ENCODE measurements at regions not wholly inside any gene's neighbourhood (a gene's known extent, or its start where the extent isn't known, plus 50 kb on each side); places are given as distances from the start of the nearest gene placed in this dataset.
A peak's percentile ranks its signal among the peaks of the same experiment; 100 is the strongest.

GRCh38 chr5:124645396-124645795, 101.0 kb downstream of the ZNF608 start:
- TF ChIP-seq EZH2 (IDR thresholded peaks at IDR 0.05; ENCODE audit: insufficient read depth, poor library complexity, severe bottlenecking) (no peak), EZH2phosphoT487 (IDR thresholded peaks at IDR 0.05; ENCODE audit: insufficient read depth, low read depth) (no peak)
- Histone ChIP-seq H2AFZ (no peak overlapping the region), H3K9me2 (ENCODE audit: insufficient read depth) (no peaks in the 10 kb centered on the region), H3K27ac (no peak overlapping the region), H3K4me3 (no peak overlapping the region), H3K36me3 (ENCODE audit: low read depth) (no peaks in the 10 kb centered on the region), H4K20me1 (ENCODE audit: insufficient read depth) (no peaks in the 10 kb centered on the region), H3K9ac (no peak overlapping the region), H3K9me3 (ENCODE audit: low read depth) (no peaks in the 10 kb centered on the region), H3K79me2 (ENCODE audit: insufficient read depth) (no peaks in the 10 kb centered on the region), H3K27me3 (replicated peaks; ENCODE audit: insufficient read depth) (no peaks in the 10 kb centered on the region), H3K4me2 (ENCODE audit: unreplicated experiment) (no peak overlapping the region), H3K4me1 (ENCODE audit: insufficient read depth) (peaks cover 16% of the 10 kb centered on the region), H3F3A (ENCODE audit: insufficient read depth) (peaks cover 16% of the 10 kb centered on the region)
- WGBS, 2 experiments (ENCODE audit: low coverage in 1 of 2, low lambda C conversion rate in 2 of 2, missing lambda C conversion rate in 2 of 2), result 93 to 100% methylated on average over 2 to 3 of the region's 3 CpGs
- in situ Hi-C loops (cut with MboI), result no loop called here
- DNase-seq, result no peak

GRCh38 chr5:124644582-124644981, 101.9 kb downstream of the ZNF608 start:
- WGBS, 2 experiments (ENCODE audit: low coverage in 1 of 2, low lambda C conversion rate in 2 of 2, missing lambda C conversion rate in 2 of 2), result 83 to 85% methylated on average over 1 of the region's 1 CpG
- in situ Hi-C loops (cut with MboI), result no loop called here

GRCh38 chr5:124644138-124644537, 102.3 kb downstream of the ZNF608 start:
- H3K9me3 ChIP-seq (ENCODE audit: low read depth), result no peaks in the 10 kb centered on the region
- no peaks in the 10 kb centered on the region for H3K9me2 ChIP-seq (ENCODE audit: insufficient read depth)
- H3K36me3 ChIP-seq (ENCODE audit: low read depth), result no peaks in the 10 kb centered on the region
- H3K27ac ChIP-seq, result no peak overlapping the region
- H3K9ac ChIP-seq, result no peak overlapping the region
- H2AFZ ChIP-seq, result no peak overlapping the region
- WGBS, 2 experiments (ENCODE audit: low coverage in 1 of 2, low lambda C conversion rate in 2 of 2, missing lambda C conversion rate in 2 of 2), result 82 to 86% methylated on average over 9 of the region's 9 CpGs
- no peaks in the 10 kb centered on the region for H3K27me3 ChIP-seq (replicated peaks; ENCODE audit: insufficient read depth)
- H3F3A ChIP-seq (ENCODE audit: insufficient read depth), result 0 out of 2 replicates have a peak, but pooled peaks cover 4% of the 10 kb centered on the region
- no peaks in the 10 kb centered on the region for H4K20me1 ChIP-seq (ENCODE audit: insufficient read depth)
- H3K4me1 ChIP-seq (ENCODE audit: insufficient read depth), result peaks cover 4% of the 10 kb centered on the region
- in situ Hi-C loops (cut with MboI), result no loop called here
- no peak overlapping the region for H3K4me2 ChIP-seq (ENCODE audit: unreplicated experiment)
- no peak for TF ChIP-seq EZH2phosphoT487 (IDR thresholded peaks at IDR 0.05; ENCODE audit: insufficient read depth, low read depth)
- no peak for TF ChIP-seq EZH2 (IDR thresholded peaks at IDR 0.05; ENCODE audit: insufficient read depth, poor library complexity, severe bottlenecking)
- peak; percentile 48 for DNase-seq
- no peak overlapping the region for H3K4me3 ChIP-seq
- H3K79me2 ChIP-seq (ENCODE audit: insufficient read depth), result no peaks in the 10 kb centered on the region

More at GRCh38 chr5:124644582-124644981, 101.9 kb downstream of the ZNF608 start:
- peaks cover 8% of the 10 kb centered on the region; the same call in 1 of the 2 replicates for H3F3A ChIP-seq (ENCODE audit: insufficient read depth)
- H3K36me3 ChIP-seq (ENCODE audit: low read depth), result no peaks in the 10 kb centered on the region
- TF ChIP-seq EZH2 (IDR thresholded peaks at IDR 0.05; ENCODE audit: insufficient read depth, poor library complexity, severe bottlenecking) (no peak), EZH2phosphoT487 (IDR thresholded peaks at IDR 0.05; ENCODE audit: insufficient read depth, low read depth) (no peak)
- no peaks in the 10 kb centered on the region for H3K9me2 ChIP-seq (ENCODE audit: insufficient read depth)
- H3K9ac ChIP-seq, result no peak overlapping the region
- no peaks in the 10 kb centered on the region for H4K20me1 ChIP-seq (ENCODE audit: insufficient read depth)
- no peaks in the 10 kb centered on the region for H3K9me3 ChIP-seq (ENCODE audit: low read depth)
- H3K27me3 ChIP-seq (replicated peaks; ENCODE audit: insufficient read depth), result no peaks in the 10 kb centered on the region
- H3K4me2 ChIP-seq (ENCODE audit: unreplicated experiment), result no peak overlapping the region
- no peak overlapping the region for H2AFZ ChIP-seq
- H3K4me1 ChIP-seq (ENCODE audit: insufficient read depth), result peaks cover 8% of the 10 kb centered on the region
- no peak overlapping the region for H3K27ac ChIP-seq
- H3K79me2 ChIP-seq (ENCODE audit: insufficient read depth), result no peaks in the 10 kb centered on the region
- DNase-seq, result no peak
- no peak overlapping the region for H3K4me3 ChIP-seq

- in situ Hi-C loops (cut with MboI), result no loop called here
- H3K27ac ChIP-seq, result no peak overlapping the region
Measured at GRCh38 chr5:124643336-124643735, 103.1 kb downstream of the ZNF608 start.

GRCh38 chr5:124642151-124642550, 104.3 kb downstream of the ZNF608 start:
- H3K4me1 ChIP-seq (ENCODE audit: insufficient read depth), result no peaks in the 10 kb centered on the region; the same call in 1 of the 2 replicates
- no peaks in the 10 kb centered on the region for H3K36me3 ChIP-seq (ENCODE audit: low read depth)
- no peak overlapping the region for H3K4me2 ChIP-seq (ENCODE audit: unreplicated experiment)
- no peak overlapping the region for H2AFZ ChIP-seq
- no peak overlapping the region for H3K4me3 ChIP-seq
- no peak overlapping the region for H3K27ac ChIP-seq
- TF ChIP-seq EZH2 (IDR thresholded peaks at IDR 0.05; ENCODE audit: insufficient read depth, poor library complexity, severe bottlenecking) (no peak), EZH2phosphoT487 (IDR thresholded peaks at IDR 0.05; ENCODE audit: insufficient read depth, low read depth) (no peak)
- no peaks in the 10 kb centered on the region for H3F3A ChIP-seq (ENCODE audit: insufficient read depth)
- no peaks in the 10 kb centered on the region for H3K27me3 ChIP-seq (replicated peaks; ENCODE audit: insufficient read depth)
- no peaks in the 10 kb centered on the region for H3K9me3 ChIP-seq (ENCODE audit: low read depth)
- no peaks in the 10 kb centered on the region for H3K79me2 ChIP-seq (ENCODE audit: insufficient read depth)
- in situ Hi-C loops (cut with MboI), result no loop called here
- H3K9me2 ChIP-seq (ENCODE audit: insufficient read depth), result no peaks in the 10 kb centered on the region
- H3K9ac ChIP-seq, result no peak overlapping the region
- WGBS, 2 experiments (ENCODE audit: low coverage in 1 of 2, low lambda C conversion rate in 2 of 2, missing lambda C conversion rate in 2 of 2), result 87 to 96% methylated on average over 2 of the region's 2 CpGs
- no peak for DNase-seq
- H4K20me1 ChIP-seq (ENCODE audit: insufficient read depth), result no peaks in the 10 kb centered on the region

More at GRCh38 chr5:124643336-124643735, 103.1 kb downstream of the ZNF608 start:
- no peak for TF ChIP-seq EZH2phosphoT487 (IDR thresholded peaks at IDR 0.05; ENCODE audit: insufficient read depth, low read depth)
- TF ChIP-seq EZH2 (IDR thresholded peaks at IDR 0.05; ENCODE audit: insufficient read depth, poor library complexity, severe bottlenecking), result no peak
- no peaks in the 10 kb centered on the region for H3K9me3 ChIP-seq (ENCODE audit: low read depth)
- no peak overlapping the region for H3K4me2 ChIP-seq (ENCODE audit: unreplicated experiment)
- H2AFZ ChIP-seq, result no peak overlapping the region
- H3K79me2 ChIP-seq (ENCODE audit: insufficient read depth), result no peaks in the 10 kb centered on the region
- H3F3A ChIP-seq (ENCODE audit: insufficient read depth), result no peaks in the 10 kb centered on the region
- WGBS, 2 experiments (ENCODE audit: low coverage in 1 of 2, low lambda C conversion rate in 2 of 2, missing lambda C conversion rate in 2 of 2), result 97% methylated on average over 7 of the region's 7 CpGs
- no peaks in the 10 kb centered on the region for H4K20me1 ChIP-seq (ENCODE audit: insufficient read depth)
- H3K27me3 ChIP-seq (replicated peaks; ENCODE audit: insufficient read depth), result no peaks in the 10 kb centered on the region
- no peaks in the 10 kb centered on the region for H3K9me2 ChIP-seq (ENCODE audit: insufficient read depth)
- no peak overlapping the region for H3K4me3 ChIP-seq
- no peak for DNase-seq
- no peaks in the 10 kb centered on the region for H3K36me3 ChIP-seq (ENCODE audit: low read depth)
- no peak overlapping the region for H3K9ac ChIP-seq
- H3K4me1 ChIP-seq (ENCODE audit: insufficient read depth), result no peaks in the 10 kb centered on the region; the same call in 1 of the 2 replicates
